ENCODE measurements at regions not wholly inside any gene's neighbourhood (a gene's known extent, or its start where the extent isn't known, plus 50 kb on each side); places are given as distances from the start of the nearest gene placed in this dataset. TPM values are rescaled to one million over a fixed set of nuclear protein-coding genes. Genes with fewer than 3 reads are reported as not detected.
"Not testable (repeated sequence)": the region's sequence is repeated elsewhere in the genome, so short reads cannot be mapped to it uniquely, and the experiment has no call there.

DNA sequence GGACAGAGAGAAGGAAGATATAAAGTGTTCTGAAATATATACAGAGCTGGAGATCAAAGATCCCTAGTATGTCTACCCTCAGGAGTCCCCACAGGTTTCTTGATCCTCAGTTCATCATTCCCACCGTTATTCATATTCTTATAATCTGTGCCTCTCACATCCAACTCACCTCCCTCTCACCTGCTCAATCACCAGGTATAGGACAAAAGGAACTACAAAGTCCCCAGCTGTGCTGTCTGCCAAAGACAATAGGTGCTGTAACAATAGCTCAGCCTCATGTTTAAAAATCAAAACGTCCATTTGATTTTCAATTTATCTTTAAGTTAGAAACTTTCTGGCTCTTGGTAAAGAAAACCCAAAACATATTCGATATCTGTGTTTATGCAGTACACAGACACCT lies 121.1 kb upstream of the PKN2 start:
- DNase-seq: no peak

DNA sequence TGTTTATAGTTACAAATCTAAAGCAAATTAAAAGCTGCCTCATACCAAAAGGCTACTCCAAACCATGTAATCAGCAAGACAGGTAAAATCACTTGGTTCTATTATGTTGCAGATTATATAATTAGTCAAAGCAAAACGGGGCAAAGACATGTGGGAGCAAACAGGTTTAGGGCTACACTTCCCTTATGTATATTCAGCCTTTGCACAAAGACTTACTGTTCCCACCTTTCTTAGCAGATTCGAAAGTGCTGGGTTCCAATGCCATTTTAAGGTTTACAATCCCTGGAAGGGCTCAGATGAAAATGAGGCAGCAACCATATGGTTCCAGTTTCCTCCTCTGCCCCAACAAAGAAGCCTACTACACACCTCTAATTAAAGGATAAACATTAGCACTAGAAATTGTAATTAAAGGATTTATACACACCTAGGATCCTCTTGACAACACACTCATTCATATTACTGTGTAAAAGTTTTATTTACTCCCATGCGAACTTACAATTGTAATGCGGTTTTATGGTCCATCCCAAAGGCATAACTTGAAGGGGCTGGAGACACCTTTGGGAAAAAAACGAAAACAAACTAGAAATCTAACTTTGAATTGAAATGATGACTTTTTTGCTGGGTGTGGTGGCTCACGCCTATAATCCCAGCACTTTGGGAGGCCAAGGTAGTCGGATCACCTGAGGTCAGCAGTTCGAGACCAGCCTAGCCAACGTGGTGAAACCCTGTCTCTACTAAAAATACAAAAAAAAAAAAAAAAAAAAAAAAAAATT lies 117.3 kb upstream of the PKN2 start:
- no peak for DNase-seq

DNA sequence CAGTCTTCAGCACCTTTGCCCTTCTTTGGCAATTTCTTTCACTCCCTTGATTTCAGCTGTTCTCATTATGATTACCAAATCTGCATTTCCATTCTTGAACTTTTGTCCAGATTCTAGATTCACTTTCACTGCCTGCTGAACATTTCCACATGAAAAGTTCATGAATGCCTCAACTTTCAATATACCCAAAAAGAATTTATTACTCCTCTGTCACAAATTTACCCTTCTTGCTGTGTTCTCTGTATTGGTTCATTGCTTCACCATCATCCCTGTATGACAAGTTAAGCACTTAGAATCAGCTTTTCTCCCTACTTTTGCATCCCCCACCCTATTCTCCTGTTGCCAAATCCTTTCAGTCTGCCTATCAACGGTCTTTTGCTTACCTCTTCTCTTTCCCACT lies 112.6 kb upstream of the PKN2 start:
- no peak for DNase-seq

DNA sequence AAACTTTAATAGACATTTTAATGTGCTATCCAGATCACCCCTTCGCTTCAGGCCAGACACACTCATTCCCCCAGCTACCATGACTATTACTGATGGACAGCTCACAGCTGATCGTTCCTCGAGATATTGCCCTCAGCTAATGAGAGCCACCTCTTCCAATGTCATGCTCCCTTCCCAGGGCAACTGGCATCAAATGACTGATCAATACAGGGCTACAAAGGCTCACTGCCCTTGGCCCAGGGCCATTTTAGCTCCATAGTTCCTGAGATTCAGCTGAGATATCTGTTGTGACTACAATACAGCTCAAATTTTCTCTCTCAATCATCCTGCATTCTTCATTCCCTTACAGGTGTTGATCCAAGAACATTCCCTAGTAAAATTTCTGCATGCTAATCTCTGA lies 104.5 kb upstream of the PKN2 start:
- no peak for DNase-seq

DNA sequence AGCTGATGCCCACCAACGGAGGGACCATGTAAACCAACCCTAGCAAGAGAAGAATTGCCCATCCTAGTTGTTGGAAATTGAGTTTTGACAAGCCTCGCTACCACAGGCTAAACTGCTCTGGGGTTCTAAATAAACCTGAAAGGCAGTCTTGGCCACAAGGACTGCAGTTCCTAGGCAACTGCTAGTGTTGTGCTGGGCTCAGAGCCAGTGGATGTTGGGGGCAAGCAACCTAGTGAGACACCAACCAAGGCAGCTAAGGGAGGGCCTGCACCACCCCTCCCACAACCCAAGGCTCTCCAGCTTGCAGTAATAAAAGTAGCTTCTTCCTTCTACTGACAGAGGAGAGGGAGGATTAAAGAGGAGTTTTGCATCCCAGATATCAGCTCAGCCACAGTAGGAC lies 102.4 kb upstream of the PKN2 start:
- no peak for DNase-seq

DNA sequence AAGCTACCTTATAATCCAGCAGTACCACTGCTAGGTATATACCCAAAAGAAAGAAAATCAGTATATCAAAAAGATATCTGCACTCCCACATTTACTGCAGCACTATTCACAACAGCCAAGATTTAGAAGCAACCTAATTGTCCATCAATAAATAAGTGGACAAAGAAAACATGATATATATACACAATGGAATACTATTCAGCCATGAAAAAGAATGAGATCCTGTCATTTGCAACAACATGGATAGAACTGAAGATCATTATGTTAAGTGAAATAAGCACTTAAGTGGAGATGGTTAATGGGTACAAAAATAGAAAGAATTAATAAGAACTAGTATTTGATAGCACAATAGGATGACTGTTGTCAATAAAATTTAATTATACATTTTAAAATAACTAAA lies 90.7 kb upstream of the PKN2 start:
- no peak for DNase-seq

DNA sequence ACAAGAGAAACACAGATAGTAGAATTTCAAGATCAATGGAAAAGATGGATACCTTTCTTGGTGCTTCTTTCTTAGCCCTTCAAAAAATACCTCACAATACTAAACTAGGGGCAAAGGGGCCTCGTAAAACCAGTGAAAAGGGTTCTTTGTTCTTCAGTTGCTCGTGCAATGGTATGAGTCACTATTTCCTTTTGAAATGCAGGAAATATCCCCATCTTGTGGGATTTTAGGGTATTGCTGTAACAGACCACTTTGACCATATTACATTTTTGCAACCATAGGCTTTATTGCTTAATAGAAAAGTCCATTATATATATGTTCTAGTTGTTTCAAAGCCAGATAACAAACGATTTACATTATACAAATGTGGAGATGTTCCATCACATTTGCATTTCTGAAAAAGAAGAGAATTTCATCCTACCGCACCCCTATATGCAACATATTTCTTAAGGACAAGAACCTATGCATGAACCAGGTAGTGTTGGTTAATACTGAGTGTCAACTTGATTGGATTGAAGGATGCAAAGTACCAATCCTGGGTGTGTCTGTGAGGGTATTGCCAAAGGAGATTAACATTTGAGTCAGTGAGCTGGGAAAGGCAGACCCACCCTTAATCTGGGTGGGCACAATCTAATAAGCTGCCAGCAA lies 88.6 kb upstream of the PKN2 start:
- no peak for DNase-seq

DNA sequence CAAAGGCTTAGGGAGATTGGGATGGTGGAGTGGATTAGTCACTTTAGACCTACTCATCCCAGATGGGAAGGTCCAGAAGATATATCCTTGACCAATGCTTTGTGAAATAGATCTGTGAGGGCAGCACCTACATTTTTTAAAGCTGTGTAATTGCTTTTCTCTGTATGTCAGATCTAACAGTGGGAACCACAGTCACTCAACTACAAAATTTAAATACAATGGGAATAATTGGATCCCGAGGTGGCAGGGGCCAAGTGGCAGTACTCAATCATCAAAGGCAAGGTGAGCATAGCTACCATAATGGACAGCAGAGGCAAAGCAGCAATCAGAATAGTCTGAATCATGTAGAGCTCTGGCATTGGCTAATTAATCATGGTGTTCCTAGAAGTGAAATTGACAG lies 86.1 kb upstream of the PKN2 start:
- DNase-seq: not testable (repeated sequence)

DNA sequence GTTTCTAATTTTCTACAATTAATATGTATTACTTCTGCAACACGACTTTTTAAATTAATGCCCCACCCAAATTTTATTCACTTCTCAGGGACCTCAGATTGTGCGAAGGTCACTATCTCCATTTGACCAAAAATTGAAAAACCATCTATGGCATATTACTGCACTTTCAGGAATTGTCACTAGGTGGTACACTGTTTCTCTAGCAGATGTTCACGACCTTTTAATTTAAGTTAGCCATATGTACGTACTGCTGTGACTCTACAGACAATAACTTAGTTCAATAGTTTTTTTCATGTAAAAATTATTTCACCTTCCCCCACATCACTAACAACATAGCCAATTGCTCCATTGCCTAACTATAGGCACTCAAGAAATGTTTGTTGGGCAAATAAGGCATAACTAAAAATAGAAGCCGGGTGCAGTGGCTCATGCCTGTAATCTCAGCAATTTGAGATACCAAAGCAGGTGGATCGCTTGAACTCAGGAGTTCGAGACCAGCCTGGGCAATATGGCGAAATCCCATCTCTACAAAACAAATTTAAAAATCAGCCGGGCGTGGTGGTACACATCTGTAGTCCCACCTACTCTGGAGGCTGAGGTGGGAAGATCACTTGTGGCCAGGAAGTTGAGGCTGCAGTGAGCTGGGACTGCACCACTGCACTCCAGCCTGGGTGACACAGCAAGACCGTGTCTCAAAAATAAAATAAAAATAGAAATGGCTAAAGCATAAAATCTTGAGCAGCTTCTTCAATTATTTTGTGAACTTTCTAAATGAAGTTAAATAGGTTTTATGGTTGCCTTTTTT lies 75.7 kb upstream of the PKN2 start:
- no peak for DNase-seq

DNA sequence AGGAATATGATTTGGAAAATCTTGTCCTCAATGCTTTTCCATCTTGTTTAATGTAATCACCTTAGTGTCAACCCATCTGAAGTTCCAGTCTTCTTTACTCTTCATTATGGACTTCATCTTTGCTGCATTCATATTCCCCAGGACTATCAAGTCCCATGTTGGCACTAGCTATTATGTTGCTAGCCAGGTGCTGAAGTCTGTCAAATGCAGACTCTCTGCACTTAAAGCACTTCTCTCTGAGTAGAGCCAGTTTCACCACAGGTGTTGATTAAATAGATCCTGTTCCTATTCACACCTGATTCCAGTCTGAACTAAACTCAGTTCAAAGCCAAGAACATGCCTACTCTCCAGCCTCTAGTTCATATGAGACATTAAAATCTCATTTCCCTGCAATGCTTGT lies 75.0 kb upstream of the PKN2 start:
- no peak for DNase-seq

DNA sequence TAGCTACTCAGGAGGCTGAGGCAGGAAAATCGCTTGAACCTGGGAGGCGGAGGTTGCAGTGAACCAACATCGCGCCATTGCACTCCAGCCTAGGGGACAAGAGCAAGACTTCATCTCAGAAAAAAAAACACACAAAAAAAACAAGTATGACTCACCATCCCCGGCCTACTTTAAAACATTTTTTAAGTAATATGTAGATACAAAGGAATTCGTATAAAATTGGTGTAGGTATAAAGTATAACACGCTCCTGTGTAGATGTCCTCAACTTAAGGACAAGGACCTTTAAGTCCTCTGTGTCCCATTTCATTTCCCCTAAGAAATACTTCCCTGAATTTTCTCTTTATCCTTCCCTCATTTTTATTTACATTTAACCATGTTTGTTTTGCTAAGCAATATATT lies 73.4 kb upstream of the PKN2 start:
- no peak for DNase-seq

DNA sequence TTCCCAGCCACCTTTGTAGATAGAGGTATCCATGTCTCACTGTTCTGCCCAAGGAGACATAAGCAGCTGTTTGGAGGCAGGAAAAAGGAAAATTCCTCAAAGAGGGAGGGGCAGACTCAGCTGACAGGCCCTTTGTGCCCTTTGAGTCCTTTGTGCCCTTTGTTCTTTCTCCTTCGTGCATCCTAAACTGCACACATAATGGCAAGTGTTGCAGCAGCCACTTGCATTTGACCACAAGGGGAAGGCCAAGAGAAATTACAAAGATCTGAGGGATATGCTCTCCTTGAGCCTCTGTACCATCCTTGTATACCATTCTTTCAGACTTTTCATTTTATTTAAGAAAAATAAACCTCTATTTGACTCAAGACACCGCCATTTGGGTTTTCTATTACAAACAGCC lies 71.8 kb upstream of the PKN2 start:
- no peak for DNase-seq

DNA sequence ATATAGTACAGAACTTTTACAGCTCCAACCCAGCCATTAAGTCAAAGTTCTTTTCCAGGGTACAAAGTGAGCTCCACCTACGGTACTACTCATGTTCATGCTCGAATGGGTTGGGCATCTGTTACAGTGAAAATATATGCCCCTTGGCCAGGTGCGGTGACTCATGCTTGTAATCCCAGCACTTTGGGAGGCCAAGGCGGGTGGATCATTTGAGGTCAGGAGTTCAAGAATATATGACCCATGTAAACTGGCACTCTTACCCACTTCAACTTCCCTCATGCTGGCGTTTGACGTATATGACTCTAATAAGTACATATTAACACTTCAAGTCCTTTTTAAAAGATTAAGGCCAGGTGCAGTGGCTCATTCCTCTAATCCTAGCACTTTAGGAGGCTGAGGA lies 71.3 kb upstream of the PKN2 start:
- DNase-seq: no peak

DNA sequence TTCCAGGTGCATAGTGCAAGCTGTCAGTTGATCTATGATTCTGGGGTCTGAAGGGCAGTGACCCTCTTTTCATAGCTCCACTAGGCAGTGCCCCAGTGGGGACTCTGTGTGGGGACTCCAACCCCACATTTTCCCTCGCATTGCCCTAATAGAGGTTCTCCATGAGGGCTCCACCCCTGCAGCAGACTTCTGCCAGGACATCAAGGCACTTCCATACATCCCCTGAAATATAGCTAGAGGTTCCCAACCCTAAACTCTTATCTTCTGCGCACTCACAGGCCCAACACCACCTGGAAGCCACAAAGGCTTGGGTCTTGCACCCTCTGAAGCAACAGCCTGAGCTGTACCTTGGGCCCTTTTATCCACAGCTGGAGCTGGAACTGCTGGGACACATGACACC lies 65.7 kb upstream of the PKN2 start:
- DNase-seq: no peak

DNA sequence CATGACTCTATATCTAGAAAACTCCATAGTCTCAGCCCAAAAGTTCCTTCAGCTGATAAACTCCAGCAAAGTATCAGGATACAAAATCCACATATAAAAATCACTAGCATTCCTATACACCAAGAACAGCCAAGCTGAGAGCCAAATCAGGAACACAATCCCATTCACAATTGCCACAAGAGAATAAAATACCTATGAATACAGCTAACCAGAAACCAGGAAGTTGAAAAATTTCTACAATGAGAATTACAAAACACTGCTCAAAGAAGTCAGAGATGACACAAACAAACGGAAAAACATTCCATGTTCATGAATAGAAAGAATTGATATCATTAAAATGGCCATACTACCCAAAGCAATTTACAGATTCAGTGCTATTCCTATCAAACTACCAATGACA lies 61.0 kb upstream of the PKN2 start:
- not testable (repeated sequence) for DNase-seq

Small RNA genes lying in the stretch of these regions (small RNA-seq; reads per million reads assigned to genes)
- gene AL049861.1: not detected
- gene RF02271: not detected
- not detected for gene RN7SL583P
- not detected for gene RNA5SP52
